SIG-M5 treated with dmso at 0.1 percent for 504 hours (cell line): ENCODE measurements at regions not wholly inside any gene's neighbourhood (a gene's known extent, or its start where the extent isn't known, plus 50 kb on each side); places are given as distances from the start of the nearest gene placed in this dataset.
"Not testable (repeated sequence)": the region's sequence is repeated elsewhere in the genome, so short reads cannot be mapped to it uniquely, and the experiment has no call there.

Experiments
- DNase-seq: peaks from one replicate; lab custom pipeline; 2025; ENCODE audit not compliant: unreplicated experiment; lab: John Stamatoyannopoulos, UW

DNA sequence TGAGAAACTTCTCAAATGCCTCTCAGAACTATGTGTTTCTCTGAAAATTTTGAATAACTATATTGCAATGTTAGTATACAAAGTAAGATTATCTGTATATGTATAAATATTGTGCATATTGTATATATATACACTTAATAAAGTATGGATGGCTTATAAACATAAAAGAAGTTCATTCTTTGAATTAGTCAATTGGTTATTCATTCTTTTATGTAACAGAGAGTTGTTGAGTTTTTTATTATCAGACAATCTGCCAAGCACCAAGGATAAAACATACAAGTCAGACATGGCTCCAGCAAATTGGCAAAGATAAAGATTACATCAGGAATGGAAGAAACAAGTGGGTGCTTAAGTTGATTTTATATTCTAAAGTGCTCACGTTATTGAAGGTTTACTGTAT is 289.1 kb upstream of the EYS start:
- no peak for DNase-seq

DNA sequence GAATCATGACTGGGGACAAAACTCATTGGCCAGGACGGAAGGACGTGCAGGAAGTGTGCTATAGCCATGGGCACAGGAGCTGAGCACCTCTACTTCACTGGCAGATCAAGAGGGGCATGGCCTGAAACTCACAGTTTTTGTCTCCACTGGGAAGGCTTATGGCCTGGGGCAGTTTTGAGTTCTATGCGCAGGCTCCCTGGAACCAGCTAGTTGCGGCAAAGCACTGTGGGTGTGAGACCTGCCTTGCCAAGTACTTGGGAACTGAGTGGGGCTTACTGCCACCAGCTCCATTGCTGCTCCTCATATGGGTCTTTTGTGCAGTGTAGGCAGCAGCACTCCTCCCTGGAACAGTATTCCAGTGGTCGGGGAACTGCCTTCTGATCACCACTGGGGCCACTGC is 282.6 kb upstream of the EYS start:
- no peak for DNase-seq

DNA sequence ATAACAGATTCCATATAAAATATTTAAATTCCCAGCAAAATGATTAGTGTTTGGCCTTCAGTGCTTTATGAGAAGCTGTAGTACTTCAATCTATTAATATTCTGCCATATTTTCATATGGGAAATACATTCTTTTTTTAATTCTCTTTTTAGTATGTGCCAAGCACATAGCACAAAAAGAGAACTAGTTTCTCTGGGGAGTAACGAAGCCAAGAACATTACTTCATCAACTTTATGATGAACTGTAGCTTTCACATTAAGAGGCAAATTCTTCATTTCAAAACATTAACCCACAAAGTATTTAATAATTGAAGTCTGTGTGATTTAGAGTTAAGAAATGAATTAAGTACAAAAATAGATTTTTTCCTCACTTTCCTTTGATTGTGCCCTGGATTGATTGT is 281.0 kb upstream of the EYS start:
- no peak for DNase-seq

DNA sequence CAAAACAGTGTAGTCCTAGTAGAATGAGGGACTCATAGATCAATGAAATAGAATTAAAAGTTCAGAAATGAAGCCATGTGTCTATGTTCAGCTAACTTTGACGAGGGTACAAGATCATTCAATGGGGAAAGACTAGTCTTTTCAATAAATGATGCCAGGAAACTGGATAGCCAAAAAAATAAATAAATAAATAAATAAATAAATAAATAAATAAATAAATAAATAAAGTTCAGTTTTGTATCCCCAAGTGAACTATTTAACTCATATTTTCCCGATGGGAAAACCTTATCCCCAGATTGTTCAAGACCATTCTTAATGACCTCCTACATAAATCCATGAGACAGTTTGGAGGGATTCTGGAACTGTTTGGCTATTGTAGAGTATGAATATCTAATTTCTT is 277.1 kb upstream of the EYS start:
- DNase-seq: no peak

DNA sequence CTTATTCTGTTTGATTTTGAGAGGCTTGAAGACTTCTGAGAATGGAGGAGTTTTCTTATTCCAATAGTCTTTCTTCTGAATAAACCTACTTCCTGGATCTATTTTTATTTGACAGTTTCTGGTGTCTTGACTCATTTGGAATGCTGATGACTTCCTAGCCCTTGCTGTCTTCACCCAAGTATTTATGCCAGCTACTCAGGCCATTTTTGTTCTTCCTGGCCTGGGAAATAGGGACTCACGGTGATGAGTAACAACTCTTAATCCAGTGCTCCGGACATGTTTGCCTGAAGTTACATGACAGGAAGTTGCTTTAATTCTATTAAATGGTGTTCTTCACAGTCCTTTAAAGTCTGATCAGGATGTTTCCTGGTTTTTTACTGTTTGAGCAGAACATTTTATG is 272.1 kb upstream of the EYS start:
- DNase-seq: no peak

DNA sequence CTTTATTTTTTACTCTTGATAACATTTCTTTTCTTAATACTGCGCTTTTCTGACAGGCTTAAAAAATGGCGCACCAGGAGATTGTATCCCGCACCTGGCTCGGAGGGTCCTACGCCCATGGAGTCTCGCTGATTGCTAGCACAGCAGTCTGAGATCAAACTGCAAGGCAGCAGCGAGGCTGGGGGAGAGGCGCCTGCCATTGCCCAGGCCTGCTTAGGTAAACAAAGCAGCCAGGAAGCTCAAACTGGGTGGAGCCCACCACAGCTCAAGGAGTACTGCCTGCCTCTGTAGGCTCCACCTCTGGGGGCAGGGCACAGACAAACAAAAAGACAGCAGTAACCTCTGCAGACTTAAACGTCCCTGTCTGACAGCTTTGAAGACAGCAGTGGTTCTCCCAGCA is 264.2 kb upstream of the EYS start:
- not testable (repeated sequence) for DNase-seq

DNA sequence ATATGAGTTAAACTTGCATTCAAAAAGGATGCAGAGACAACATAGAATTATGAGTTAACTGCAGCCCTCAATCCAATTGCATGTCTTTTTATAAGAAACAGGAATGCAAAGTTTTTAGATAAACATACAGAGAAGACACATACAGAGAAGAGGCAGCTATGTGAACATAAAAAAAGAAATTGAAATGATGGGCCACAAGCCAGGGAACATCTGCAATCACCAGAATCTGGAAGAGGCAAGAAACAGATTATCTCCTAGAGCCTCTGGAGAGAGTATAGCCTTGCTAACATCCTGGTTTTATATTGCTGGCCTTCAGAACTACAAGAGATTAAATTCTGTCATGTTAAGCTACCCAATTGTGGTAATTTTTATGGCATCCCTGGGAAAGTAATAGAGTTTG is 257.2 kb upstream of the EYS start:
- DNase-seq: no peak

DNA sequence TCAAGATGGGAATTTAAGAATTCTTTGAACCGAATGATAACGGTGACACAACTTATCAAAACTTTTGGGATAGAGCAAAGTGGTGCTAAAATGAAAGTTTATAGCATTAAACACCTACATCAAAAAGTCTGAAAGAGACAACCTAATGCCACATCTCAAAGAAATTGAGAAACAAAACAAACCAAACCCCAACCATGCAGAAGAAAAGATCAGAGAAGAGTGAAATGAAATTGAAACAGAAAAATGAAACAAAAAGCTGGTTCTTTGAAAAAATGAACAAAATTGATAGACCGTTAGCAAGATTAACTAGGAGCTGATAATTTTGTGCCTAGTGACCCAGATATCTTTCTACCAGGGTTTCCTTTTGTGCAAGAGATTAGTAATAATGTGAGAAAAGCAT is 248.0 kb upstream of the EYS start:
- no peak for DNase-seq

DNA sequence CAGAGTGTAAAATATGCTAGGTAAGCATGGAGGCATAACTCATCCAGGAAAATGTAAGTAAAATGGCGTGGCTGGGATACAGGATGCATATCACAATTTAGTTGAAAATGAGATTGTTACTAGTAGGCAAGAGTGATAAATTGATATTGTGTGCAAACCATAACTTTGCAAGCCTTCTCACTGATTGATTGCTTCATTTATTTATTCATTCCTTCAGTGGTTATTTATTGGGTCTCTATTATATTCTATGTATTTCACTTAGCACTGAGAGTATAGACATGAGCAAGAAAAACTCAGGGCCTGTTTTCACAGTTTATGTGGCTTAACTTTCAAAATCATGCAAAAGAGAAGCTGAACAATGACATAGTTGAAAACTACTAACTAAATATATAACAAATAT is 241.0 kb upstream of the EYS start:
- no peak for DNase-seq

DNA sequence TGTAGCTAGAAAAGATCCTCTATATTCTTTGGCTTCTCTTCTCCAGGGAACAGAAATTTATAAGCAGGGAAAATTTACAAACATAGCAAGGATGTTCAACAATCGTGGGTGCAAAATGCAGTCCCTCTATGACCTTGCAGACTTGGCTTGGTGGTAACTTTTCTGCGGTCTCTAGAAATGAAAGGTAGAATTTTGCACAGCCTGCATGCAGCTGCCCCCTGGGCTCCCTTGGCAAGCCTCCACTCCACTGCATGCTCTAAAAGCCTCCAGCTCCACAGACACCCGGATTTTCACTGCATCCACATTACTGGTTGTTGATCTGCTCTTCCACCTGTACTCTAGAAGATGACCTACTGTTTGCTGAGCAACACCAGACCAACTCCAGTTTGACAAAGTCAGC is 236.5 kb upstream of the EYS start:
- DNase-seq: no peak

DNA sequence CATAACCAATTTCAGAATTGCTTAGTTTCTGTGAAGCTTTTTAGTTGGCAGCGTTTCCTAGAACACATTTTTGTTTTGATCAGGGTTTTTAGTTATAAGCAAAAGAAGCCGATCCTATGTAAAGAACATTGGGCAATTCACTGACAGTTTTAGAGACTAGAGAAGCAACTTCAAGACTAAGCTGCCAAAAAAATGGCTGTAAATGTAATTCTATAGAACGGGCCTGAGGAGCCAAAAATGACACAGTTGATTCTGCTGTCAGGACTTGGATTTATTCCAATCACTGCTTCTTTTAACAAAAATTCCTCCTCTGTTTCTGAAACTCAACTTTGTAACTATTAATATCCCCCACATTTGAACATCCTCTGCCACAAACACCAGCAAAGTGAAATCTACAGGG is 236.0 kb upstream of the EYS start:
- no peak for DNase-seq

DNA sequence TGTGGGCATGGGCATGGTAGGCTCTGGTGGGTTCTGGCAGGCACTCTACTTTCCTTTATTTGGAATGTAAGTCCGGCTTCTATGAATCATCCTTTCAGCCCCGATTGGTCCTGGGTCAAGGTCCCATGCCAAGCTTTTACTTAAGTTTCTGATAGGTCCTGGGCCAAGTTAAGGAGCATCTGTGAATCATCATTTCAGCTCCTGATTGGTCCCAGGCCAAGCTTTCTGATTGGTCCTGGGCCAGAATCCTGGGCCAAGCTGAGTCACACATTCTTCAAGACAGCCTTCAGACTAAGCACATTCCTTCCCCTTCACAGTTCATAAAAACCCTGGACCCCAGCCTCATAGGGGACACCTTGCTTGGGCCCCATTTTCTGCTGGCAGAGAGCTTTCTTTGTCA is 231.0 kb upstream of the EYS start:
- DNase-seq: no peak

DNA sequence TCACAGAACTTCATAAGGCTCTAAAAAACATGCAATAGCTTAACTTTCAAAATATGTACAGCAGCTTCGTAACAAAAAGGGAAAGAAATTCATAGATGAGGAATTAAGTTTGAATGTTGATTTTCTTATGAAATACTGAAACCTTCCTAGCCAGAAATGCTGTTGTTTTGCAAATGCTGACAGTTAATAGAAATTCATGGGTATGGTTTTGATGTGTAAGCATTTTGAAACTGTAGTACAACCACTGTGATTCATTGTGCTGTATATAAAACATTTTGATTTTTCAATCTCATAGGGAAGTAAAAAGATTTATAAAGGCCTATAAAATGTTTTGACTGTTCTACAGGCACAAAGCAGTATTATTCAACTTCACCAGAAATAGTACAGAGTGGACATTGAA is 228.4 kb upstream of the EYS start:
- no peak for DNase-seq

DNA sequence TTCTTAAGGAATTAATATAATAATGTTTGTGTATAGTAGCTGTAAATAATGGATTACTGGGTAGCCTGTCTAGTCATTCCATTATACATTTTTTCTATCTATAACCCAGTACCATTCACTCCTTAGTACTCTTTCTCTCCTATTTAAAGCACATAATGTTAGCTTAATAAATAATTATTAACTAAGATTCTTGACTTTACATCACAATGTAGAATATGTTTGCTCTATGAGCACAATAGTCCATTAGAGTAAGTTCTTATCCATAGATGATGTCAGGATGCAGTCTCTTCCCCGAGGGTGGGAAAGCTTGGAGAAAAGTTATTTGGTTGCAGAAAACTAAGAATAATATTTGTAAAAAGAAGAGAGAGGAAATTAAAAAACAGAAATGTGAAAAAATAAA is 226.4 kb upstream of the EYS start:
- no peak for DNase-seq

DNA sequence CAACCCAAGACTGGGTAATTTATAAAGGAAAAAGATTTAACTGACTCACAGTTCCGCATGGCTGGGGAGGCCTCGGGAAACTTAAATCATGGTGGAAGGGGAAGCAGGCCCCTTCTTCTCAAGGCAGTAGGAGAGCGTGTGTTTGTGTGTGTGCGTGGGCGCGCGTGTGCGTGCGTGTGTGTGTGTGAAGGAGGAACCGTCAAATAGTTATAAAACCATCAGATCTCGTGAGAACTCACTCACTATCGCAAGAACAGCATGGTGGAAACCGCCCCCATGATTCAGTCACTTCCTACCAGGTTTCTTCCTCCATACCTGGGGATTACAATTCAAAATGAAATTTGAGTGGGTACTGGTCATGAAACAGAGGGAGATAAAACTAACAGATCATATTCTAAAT is 220.1 kb upstream of the EYS start:
- no peak for DNase-seq

DNA sequence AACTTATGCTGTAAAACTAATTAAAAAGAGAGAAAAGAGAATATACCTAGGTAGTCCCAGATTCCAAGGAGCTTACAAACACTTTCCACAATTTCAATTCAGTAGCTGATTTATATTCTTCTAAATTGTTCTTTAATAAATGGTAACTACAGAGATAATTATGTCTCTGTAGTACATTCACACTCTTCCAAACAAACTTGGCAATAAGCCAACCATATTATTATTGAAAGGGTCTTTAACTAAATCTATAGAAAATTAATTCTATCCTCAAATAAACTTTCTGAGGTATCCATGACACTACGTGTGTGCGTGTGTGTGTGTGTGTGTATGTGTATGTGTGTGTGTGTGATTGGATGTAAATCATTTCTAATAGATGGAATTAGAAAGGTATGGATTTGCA is 217.4 kb upstream of the EYS start:
- no peak for DNase-seq

DNA sequence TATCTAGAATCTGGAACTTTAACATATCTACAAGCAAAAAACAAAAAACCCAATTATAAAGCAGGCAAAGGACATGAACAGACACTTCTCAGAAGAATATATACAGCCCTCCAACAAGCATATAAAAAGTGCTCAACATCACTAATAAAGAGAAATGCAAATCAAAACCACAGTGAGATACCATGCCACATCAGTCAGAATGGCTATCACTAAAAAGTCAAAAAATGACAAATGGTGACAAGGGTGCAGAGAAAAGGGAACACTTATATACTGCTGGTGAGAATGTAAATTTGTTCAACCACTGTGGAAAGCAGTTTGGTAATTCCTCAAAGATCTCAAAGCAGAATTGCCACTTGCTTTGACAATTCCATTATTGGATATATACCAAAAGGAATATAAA is 215.0 kb upstream of the EYS start:
- DNase-seq: no peak

DNA sequence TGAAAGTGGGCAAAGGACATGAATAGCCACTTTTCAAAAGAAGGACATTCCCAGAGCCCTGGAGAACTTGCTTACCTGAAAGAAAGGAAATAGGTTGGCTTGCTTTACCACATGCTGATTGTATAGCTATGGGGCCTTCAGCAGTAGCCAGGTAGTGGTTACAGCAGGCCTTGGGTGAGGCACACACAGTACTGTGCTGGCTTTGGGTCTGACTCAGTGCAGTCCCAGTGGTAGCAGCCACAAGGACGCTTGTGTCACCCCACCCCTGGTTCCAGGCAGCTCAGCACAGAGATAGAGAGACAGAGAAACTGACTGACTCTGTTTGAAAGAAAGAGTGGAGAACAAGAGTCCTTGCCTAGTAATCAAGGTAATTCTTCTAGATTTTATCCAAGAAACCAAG is 201.0 kb upstream of the EYS start:
- no peak for DNase-seq

DNA sequence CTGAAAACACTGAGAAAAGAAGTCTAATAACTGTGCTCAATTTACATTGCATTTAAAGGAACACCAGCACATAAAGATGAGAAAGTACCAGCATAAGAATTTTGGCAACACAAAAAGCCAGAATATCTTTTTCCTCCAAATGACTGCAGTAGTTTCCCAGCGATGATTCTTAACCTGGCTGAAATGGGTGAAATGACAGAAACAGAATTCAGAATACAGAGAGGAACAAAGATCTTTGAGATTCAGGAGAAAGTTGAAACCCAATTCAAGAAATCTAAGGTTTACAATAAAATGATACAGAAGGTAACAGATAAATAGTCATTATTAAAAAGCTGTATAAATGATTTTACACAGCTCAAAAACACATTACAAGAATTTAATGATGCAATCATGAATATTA is 197.0 kb upstream of the EYS start:
- DNase-seq: no peak

DNA sequence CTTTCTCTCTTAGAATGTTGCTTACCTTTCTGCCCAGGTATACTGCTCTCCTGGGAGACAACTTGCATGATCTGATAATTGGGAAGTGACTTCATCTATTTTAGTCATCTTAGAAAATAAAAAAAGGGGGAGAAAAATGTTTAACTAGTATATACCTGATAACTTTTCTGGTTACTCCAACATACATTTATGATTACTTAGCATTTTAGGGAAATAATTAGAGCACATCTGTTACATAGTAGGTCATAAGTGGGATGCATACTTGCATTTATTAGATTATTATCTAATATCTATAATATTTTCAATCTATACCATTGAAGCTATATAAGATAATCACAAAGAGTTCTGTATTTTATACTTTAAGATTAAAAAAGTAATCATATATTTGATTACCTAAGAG is 193.9 kb upstream of the EYS start:
- no peak for DNase-seq

DNA sequence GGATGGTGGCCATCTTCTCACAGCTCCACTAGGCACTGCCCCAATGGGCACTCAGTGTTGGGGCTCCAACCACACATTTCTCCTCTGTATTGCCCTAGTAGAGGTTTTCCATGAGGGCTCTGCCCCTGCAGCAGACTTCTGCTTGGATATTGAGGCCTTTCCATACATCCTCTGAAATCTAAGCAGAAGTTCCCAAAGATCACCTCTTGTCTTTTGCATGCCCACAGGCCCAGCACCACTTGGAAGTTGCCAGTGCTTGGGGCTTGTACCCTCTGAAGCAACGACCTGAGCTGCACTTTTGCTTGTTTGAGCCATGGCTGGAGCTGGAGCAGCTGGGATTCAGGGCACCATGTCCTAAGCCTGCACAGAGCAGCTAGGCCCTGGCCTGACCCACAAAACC is 189.1 kb upstream of the EYS start:
- no peak for DNase-seq

DNA sequence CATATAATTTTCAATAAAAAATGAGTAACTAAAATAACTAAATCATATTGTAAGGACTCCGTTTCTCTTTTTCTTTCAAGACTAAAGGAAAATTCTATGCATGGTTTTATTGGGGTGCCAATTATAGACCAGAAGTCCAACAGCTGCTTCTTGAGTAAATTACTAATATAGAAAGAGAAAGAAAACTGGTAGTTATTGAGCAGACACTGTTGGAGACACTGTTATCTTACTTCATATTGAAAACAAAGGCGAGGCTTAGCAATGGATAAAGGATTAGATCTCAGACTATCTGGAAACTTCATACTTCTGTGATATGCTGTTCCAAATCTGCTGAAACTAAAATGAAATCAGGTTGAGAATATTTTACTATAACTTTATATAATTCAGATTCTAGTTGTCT is 169.6 kb upstream of the EYS start:
- DNase-seq: no peak

DNA sequence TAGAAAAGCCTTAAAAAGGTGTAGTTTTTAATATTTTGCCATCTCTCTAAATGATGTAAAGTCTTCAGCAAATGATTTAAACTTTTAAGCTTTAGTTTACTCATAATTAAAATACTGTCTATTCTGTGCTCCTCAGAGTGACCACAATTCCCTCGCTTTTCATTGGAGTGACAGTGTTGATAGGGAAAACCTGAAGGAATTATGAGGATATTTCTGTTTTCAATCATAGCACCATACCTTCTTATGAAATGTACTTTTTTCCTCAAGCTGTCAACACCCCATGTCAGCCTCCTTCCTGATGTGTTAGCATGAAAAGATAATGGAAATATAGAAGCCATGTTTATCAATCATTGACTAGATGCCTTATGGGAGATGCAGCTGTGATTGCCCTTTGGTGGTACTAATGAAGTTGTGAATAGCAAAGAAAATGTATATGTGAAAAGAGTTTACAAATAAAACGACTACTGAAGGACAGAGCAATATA is 145.4 kb upstream of the EYS start:
- DNase-seq: no peak

DNA sequence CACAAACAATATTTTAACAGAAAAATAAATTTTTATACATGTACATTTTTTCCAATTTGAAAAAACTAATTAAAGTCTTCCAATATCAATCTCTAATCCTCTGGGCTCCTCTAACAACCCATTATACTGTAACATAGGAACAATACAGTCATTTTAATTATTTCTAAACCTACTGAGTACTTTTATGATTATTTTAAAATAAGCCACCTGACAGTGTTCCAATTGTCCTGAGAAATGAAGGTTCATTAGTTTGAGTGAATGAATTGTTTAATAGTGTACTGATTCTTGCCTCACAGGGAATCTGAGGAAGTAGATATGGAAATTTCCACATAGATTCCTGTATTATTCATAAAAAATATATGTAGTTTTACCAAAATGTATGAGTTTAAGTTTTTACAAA is 123.1 kb upstream of the EYS start:
- no peak for DNase-seq
